ENCODE measurements at regions not wholly inside any gene's neighbourhood (a gene's known extent, or its start where the extent isn't known, plus 50 kb on each side); places are given as distances from the start of the nearest gene placed in this dataset.

- TF ChIP-seq ZBTB33 (IDR thresholded peaks at IDR 0.05; ENCODE audit: borderline replicate concordance, low read depth) (no peak), MXI1 (IDR thresholded peaks at IDR 0.05; ENCODE audit: low read depth, low read length) (no peak), REST (IDR thresholded peaks at IDR 0.05; ENCODE audit: low read depth, low read length) (no peak), FOSL2 (IDR thresholded peaks at IDR 0.05; ENCODE audit: borderline replicate concordance, low read depth) (no peak), RFX5 (IDR thresholded peaks at IDR 0.05; ENCODE audit: low read length) (no peak), NRF1 (IDR thresholded peaks at IDR 0.05; ENCODE audit: low read depth, low read length) (no peak), MEF2A (IDR thresholded peaks at IDR 0.05; ENCODE audit: borderline replicate concordance, low read depth) (no peak), NFIC (IDR thresholded peaks at IDR 0.05; ENCODE audit: borderline replicate concordance) (no peak), GATA2 (CRISPR knock-in tag; IDR thresholded peaks at IDR 0.05) (no peak)
Measured at GRCh38 chr2:155033652-155034051, 335.2 kb downstream of the KCNJ3 start (continued).

GRCh38 chr2:155030296-155030695 is 331.8 kb downstream of the KCNJ3 start:
- Histone ChIP-seq H3K4me2 (no peak overlapping the region), H3K9ac (no peak overlapping the region), H3K27ac (ENCODE audit: low read depth in 2 of 2, low read length in 1 of 2) (no peak overlapping the region), H3K9me3 (no peaks in the 10 kb centered on the region), H3K36me3 (replicated peaks in 1 of 2; ENCODE audit: control insufficient read depth in 1 of 2, insufficient read depth in 2 of 2, low read length in 1 of 2) (no peaks in the 10 kb centered on the region), H4K20me1 (ENCODE audit: insufficient read depth) (no peaks in the 10 kb centered on the region), H3K4me1 (ENCODE audit: control insufficient read depth in 1 of 2, insufficient read depth in 2 of 2, low read depth in 1 of 2, low read length in 1 of 2) (no peaks in the 10 kb centered on the region), H3K79me2 (ENCODE audit: insufficient read depth) (no peaks in the 10 kb centered on the region), H3K27me3 (ENCODE audit: insufficient read depth) (no peaks in the 10 kb centered on the region), H3F3A (replicated peaks; ENCODE audit: insufficient read depth) (no peaks in the 10 kb centered on the region), H3K9me2 (no peaks in the 10 kb centered on the region), H2AFZ (ENCODE audit: low read depth) (no peak overlapping the region), H3K4me3 (ENCODE audit: low read depth in 2 of 2, low read length in 1 of 2) (no peak overlapping the region)
- POLR2A ChIA-PET, result no interaction called here
- TF ChIP-seq TCF12 (IDR thresholded peaks at IDR 0.05) (no peak), IRF3 (IDR thresholded peaks at IDR 0.05; ENCODE audit: low read depth, low read length) (no peak), GABPA (IDR thresholded peaks at IDR 0.05; ENCODE audit: low read depth) (no peak), NFIC (IDR thresholded peaks at IDR 0.05; ENCODE audit: borderline replicate concordance) (no peak), FOSL2 (IDR thresholded peaks at IDR 0.05; ENCODE audit: borderline replicate concordance, low read depth) (no peak), POLR2AphosphoS5 (IDR thresholded peaks at IDR 0.05; ENCODE audit: low read depth, low read length) (no peak), PBX3 (IDR thresholded peaks at IDR 0.05) (no peak), MAX (IDR thresholded peaks at IDR 0.05; ENCODE audit: low read depth) (no peak)
- no peak for DNase-seq
- CTCF ChIA-PET, result no interaction called here
